HG03025 (cell line): ENCODE measurements at regions not wholly inside any gene's neighbourhood (a gene's known extent, or its start where the extent isn't known, plus 50 kb on each side); places are given as distances from the start of the nearest gene placed in this dataset.
"Not testable (repeated sequence)": the region's sequence is repeated elsewhere in the genome, so short reads cannot be mapped to it uniquely, and the experiment has no call there.

Experiments used
- ATAC-seq: cut with Tn5 transposase; IDR thresholded peaks from one replicate; pipeline ENCODE4 v1.9.1; 2021; ENCODE audit warnings: mild to moderate bottlenecking, moderate library complexity; ENCODE audit not compliant: unreplicated experiment, low FRiP score

DNA sequence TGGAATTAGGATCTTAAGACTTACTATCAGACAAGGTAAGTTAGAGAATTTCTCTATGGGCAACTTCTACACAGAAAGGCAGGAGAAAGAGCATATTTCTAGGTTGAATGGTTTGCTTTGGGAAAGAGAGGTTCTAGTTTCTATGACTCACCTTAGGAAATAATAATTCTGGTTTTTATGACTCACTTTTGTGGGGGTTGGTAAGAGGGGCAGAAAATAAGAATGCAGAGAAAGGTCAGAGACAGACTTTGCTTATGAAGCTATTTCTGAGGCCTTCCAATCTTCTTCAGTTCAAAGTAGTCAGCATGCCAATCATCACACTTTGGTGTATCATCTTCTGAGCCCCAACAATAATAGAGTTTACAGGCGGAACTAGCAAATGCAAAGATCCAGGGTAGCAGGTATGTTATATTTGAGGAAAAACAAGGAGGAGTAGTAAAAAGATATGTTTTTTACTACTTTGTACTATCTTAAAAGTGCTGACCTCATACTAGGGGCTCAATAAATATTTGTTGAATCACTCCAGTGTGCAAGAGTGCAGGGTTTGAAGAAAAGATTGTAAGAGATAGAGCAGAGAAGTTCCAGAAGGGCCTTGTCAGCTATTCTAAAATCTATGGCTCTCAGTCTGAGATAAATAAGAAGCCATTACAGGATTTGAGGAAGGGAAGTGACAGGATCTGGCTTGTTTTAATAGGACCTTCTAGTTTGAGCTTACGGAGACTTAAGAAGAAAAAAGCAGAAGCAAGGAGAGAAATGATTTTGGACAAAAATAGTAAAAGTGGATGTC is 56.7 kb upstream of the LRFN5 start:
- ATAC-seq: no peak

DNA sequence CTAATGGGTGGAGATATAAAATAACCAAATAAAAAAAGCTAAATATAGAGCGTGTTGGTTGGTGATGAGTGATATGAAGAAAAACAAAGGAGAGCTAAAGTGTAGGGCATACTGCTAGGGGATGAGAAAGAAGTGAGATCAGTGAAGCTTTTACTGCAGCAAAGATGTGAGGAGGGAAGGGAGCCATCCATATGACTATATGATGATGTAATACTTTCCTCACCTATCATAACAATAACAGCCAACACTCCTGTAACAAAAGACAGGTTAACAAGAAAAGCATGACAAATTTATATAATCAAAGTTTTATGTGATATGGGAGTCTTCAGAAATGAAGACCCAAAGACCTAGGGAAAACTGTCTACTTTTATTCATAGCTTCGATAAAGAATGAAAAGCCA is 57.4 kb upstream of the LRFN5 start:
- no peak for ATAC-seq

DNA sequence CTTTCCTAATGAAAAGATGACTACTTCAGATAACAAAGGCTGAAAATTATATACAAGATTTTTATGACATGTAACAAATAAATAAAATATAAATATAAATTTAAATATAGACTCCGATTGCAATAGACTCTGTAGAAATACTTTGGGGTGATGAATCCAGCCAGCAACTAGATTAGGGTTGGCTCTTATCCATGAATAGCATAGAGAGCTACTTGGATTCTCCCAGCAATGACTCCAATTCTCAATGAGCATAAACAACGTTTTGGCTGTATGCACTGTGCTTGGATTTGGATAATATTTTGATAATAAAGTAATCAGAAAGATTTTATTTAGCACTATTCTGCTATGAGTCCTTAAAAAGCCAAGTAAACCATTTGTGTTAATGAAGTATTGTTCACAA is 58.0 kb upstream of the LRFN5 start:
- ATAC-seq: no peak

DNA sequence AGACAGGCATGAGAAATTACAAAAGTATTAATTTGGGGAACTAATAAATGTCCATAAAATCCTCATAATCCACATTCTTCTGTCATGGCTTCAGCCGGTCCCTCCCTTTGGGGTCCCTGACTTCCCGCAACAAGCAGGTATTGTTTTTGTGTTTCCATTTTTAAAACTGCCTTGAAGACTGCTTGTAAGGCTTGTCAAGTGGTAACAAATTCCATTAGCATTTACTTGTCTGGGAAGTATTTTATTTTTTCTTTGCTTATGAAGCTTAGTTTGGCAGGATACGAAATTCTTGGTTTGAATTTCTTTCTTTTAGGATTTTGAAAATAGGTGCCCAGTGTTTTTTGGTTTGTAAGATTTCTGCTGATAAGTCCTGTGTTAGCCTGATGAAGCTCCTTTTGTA is 65.3 kb upstream of the LRFN5 start:
- no peak for ATAC-seq

DNA sequence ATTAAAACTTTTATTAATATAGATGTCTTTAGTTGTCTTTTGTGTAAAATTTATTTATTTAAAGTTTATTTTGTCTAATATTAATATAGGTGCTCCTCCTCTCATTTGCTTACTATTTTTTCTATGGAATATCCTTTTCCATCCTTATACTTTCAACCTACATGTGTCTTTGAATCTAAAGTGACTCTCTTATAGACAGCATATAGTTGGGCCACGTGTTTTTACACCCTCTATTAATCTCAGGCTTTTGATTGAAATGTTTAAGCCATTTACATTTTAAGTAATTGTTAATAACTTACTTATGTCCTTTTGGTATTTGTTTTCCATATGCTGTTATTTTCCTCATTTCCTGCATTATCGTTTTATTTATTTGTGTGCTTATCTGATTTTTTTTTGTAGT is 74.4 kb upstream of the LRFN5 start:
- no peak for ATAC-seq

DNA sequence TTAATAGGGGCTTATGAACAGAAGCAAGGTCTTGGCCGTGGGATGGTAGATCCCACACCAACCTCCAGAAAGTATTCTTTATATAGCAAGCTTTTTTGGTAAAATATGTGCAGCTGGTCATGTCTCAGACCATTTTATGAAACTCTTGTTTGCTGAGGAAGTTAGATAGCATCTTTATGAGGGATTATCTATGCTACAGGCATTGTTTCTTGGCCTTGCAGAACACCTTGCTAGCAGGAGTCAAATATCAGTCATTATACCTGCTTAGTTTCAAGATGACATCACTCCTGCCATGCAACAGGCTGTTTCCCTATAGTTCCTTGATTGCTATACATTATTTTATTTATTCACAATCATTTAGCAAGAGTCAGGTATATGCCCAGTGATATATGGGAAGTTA is 84.8 kb upstream of the LRFN5 start:
- ATAC-seq: no peak

DNA sequence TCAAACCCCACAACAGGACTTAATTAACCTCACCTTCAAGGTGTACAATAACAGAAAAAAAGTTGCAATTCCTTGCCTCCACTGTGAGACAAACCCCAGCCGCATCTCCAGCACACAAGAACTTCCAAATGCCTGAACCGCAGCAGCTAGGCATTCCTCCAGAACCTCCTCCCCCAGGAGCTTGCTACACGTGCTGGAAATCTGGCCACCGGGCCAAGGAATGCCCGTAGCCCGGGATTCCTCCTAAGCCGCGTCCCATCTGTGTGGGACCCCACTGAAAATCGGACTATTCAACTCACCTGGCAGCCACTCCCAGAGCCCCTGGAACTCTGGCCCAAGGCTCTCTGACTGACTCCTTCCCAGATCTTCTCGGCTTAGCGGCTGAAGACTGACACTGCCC is 88.6 kb upstream of the LRFN5 start:
- ATAC-seq: not testable (repeated sequence)

DNA sequence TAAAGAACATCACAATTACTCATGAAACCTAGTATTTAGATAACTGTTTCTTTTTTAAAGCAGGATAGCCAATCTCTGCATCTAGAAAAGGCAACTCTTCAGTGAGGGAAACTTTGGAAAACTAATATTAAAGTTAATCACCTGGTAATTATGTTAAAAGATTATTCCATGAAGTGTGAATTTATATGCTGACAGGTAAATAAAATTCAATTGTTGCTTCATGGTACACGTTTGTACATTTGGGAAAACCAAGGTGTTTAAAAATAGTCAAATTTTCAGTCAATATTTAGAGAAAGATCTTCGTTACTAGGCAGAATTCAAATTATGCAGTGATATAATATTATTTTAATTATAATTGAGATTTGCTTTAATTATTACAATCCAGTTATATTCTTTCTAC is 100.1 kb upstream of the LRFN5 start:
- no peak for ATAC-seq

DNA sequence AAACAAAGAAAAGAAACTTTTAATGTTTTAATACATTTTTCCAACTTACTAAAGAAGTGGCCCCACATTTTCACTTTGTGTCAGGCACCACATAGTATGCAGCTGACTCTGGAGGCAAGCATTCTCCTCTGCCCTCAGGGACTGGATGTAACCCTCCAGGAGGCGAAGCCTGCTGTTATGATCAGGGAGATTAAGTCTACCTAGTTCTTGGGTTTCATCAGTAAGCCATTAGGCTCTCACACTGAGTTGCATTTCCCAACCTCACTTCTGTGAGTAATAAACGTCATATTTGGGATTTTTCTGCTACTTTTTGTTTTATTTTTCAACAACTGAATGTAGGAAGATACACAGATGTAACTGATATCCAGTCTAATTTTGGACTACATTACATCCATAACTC is 101.2 kb upstream of the LRFN5 start:
- ATAC-seq: no peak

DNA sequence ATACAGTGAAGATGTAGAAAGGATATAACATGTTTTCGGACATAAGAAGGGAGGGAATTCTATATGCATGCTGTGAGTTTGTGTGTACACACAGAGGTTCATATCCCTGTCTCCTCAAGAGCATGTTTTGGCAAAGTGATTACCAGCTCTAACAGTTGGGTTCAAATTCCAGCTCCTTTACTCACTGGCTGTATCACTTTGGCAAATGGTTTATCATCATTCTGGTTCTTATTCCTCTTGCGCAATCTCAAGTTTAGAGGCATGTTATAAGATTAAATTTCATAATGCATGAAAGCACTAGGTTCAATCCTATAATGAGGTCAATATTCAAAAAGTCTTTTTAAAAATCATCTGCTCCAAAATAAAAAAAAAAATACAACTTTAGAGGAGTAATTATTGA is 107.7 kb upstream of the LRFN5 start:
- no peak for ATAC-seq

DNA sequence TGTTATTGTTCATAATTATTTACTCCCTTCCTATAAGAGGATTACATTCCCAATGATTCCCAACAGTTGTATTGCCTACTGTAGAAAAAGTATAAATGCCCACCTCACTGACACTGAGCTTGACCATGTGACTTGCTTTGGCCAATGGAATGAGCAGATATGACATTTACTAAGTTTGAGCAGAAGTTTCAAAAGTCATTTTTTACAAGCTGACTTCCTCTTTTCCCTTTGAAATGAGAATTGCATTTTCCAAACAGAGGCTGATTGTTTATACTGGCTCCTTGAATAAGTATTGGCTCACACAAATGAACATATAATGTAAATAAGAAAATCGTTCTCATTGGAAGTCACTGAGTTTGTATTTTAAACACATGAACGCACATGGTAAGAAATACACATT is 116.4 kb upstream of the LRFN5 start:
- ATAC-seq: no peak

DNA sequence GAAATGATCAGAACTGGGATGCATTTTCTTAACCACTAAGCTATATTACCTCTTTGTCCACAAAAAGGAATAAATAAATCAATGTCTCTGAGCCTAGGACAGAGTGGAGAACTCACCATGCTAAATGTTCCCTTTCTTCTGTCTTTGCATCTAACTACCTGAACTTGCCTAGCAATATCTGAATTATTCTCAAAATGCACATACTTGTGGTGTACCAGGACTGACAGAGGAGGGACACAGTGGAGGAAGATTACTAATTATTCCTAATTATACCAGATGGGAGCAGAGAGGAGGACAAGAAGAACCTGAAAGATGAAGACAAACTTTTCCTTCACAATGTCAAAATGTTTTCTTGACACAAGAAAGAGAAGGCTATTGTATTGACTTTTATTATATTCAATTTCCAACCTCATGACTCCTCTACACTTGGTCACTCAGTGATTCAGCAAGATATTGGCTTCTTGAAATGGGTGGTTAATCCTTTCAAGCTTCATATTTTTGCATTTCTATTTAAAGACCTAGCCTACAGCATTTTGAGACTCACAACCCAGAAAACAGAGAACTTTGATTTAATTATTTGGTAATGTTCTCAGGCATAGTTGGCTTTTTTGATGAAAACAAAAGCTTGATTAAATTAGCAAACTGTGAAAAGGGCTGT is 117.2 kb upstream of the LRFN5 start:
- no peak for ATAC-seq

DNA sequence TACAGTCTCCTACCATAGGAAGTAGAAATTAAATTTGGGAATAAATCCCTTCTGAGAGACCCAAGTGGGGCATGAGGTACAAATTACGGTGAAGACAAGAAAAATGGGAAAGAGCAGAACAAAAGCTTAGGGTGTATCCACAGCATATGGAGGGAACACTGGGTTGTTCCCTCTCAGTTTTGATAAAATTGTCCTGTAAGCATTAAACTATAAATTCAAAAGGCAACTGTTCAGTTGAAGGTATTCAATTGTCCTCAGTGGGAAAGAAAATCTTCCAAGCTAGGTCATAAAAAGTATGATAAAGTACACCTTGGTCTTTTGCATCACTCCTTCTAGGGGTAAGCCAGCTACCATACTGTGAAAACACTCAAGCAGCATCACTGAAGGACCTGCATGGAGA is 118.3 kb upstream of the LRFN5 start:
- ATAC-seq: no peak

DNA sequence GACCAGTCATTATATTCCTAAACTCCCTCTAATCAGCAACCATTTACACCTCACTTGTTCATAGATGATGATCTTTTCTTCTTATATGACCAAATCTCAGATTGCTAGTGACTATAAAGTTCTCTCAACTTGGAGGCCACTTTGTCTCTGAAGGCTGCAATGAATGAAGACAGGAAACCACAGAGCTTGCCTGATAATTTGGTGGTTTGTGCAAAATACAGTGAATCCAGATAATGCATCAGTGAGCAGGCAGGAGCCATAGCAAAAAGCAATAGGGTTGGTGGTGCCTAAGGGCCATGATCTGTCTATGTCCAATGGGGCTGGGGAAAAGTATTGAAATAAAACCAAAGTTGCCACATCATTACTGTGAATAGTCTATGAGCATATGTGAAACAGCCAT is 123.8 kb upstream of the LRFN5 start:
- no peak for ATAC-seq

DNA sequence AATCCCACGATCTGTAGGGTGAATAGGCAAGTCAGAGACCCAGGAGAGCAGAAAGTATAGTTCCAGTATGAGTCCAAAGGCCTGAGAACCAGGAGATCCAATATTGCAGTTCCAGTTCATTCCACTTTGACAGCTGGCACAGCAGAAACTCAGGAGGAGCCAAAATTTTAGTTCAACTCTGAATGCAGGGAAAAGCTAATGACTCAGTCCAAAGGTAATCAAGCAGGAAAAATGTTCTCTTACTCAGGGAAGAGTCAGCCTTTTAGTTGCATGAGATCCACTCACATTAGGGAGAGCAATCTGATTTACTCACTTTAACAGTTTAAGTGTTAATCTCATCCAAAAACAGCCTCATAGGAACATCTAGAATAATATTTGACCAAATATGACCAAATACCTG is 130.2 kb upstream of the LRFN5 start:
- no peak for ATAC-seq

DNA sequence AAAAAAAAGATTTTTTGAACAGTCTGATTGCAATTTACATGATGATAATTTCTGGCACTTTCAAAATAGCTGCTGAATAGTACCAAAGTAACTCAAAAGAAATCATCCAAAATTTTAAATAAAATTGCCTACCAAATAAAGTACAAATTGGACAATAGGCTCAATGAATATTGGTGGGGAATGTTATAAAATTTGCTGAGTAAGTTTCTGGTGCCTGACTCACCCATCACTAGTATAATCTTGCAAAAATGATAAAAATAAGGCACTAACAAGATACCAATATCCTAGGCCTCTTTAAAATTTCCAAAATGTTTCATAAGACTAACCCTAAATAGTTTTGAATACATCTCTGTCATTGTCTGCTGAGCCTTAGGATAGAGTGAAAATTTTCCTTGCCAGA is 145.3 kb upstream of the LRFN5 start:
- ATAC-seq: no peak

DNA sequence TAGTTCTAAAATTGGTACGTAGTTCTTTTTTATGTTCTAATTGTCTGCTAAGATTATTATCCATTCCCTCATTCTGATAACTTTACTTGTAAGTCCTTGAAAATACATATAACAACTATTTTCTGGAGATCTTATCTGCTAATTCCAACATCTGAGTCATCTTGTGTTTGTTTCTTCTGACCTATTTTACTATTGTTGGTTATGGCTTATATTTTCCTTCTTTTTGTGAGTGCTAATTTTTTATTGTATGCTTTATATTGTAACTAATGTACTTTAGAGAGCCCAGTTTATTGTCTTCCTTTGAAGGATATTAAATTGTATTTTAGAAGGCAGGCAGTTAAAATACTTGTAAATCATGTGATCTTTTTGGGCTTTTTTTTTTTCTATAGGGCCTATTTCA is 149.3 kb upstream of the LRFN5 start:
- ATAC-seq: no peak

DNA sequence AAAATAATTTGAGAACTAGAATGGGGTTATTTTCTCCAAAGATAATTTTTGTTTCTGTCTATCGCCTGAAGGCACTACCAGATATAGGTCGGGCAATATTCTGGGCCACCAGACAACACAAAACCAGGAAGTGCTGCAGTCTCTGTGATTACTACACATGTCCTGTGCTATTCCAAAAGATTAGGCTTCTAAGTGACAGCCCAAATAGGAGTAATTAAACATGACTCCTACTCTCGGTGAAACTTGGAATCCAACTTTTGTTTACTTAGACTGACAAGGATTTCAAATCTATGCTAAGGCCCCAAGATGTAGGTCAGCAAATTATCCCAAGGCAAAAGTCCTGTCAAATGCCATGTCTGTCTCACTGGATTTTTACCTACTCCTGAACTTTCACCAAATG is 157.6 kb upstream of the LRFN5 start:
- no peak for ATAC-seq

DNA sequence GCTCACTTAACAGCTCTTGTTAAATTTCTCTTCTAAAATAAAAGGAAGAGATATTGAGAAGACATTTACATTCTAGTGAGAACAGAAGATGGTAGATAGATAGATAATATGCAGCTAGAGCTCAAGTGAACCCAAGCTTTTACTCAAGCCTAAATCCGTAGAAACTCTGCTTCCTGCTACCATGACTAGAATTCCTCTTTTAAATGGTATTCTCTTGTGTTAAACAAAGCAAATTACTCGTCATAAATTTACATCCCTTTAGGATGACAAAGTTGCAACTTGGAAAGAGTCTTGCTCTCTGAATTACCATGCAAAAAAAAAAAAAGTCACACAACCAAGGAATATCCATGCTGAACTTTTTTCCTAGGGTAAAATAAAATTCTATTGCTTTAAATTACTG is 160.7 kb upstream of the LRFN5 start:
- no peak for ATAC-seq

DNA sequence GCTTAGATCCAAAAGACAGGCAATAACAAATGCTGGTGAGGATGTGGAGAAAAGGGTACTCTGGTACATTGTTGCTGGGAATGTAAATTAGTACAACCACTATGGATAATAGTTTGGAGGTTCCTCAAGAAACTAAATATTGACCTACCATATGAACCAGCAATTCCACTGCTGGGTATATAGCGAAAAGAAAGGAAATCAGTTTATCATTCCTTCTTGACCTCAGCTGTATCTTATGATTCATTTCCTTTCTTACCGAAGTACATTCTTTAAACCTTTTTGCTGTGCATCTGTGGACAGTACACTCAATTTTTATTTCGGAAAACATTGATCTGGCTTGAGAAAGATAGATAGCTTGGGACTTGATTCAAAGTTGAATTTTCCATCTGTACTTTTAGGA is 183.2 kb upstream of the LRFN5 start:
- no peak for ATAC-seq

DNA sequence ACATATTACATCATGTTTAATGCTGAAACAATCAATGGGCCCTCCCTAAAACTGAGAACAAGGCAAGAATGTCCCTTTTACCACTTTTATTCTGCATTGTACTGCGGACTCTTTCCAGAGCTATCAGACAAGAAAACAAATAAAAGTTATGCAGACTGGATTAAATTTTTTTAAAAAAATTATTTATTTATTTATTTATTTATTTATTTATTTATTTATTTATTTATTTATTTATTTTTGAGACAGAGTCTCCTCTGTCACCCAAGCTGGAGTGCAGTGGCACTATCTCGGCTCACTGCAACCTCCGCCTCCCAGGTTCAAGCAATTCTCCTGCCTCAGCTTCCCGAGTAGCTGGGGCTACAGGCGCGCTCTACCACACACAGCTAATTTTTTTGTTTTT is 185.4 kb upstream of the LRFN5 start:
- ATAC-seq: not testable (repeated sequence)

DNA sequence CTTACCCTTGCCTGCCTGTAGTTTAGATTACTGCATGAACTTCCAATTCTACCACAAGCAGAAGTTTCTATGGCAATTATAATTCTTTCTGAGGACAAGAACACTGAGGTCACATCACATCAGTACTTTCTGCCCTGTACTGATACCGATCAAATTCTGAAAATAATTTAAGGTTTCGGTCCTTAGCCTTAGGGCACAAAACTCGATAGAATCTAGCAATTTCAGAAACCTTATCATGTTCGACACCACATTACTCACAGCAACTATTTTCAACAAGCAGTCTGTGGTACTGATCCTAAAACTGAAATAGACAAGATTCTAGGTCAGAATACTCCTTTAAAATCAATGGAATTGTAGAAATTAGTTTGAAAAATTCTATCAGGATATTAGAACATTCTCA is 187.0 kb upstream of the LRFN5 start:
- no peak for ATAC-seq
